Spleen (tissue), 11 donors: ENCODE measurements at regions not wholly inside any gene's neighbourhood (a gene's known extent, or its start where the extent isn't known, plus 50 kb on each side); places are given as distances from the start of the nearest gene placed in this dataset.

Experiments
- DNase-seq: peaks from one replicate; pipeline ENCODE4 v3.0.0-alpha.2; 2020
- H3K27ac ChIP-seq, 8 donors: fragments of 200-600 bp; sonication (generic) in 7 of 8; 1 replicate in 4 of 8; 2 replicates in 4 of 8; pipeline versions ENCODE4 v1.5.0 to v1.8.0; 2016 to 2021; ENCODE audit warnings: inconsistent platforms in 4 of 8, mild to moderate bottlenecking in 4 of 8, moderate library complexity in 1 of 8
- H3K27me3 ChIP-seq, 7 donors: fragments of 200-600 bp; sonication (generic) in 6 of 7; replicated peaks in 1 of 7; 1 replicate in 4 of 7; 2 replicates in 3 of 7; pipeline versions ENCODE4 v1.5.0 to v1.8.0; 2016 to 2021; ENCODE audit warnings: inconsistent platforms in 3 of 7, mild to moderate bottlenecking in 1 of 7
- H3K36me3 ChIP-seq, 6 donors: fragments of 200-600 bp; sonication (generic) in 5 of 6; 1 replicate in 4 of 6; 2 replicates in 2 of 6; pipeline versions ENCODE4 v1.5.0 to v1.8.0; 2016 to 2021; ENCODE audit warnings: inconsistent platforms in 2 of 6
- H3K4me1 ChIP-seq, 6 donors: fragments of 200-600 bp; sonication (generic) in 5 of 6; 1 replicate in 3 of 6; 2 replicates in 3 of 6; pipeline versions ENCODE4 v1.5.0 to v1.8.0; 2016 to 2021; ENCODE audit warnings: inconsistent platforms in 3 of 6
- H3K4me3 ChIP-seq, 8 donors: fragments of 200-600 bp; sonication (generic) in 7 of 8; 1 replicate in 4 of 8; 2 replicates in 4 of 8; pipeline versions ENCODE4 v1.5.0 to v1.8.0; 2016 to 2021; ENCODE audit warnings: inconsistent platforms in 4 of 8, mild to moderate bottlenecking in 4 of 8, moderate library complexity in 2 of 8
- H3K9me3 ChIP-seq, 8 donors: fragments of 200-600 bp; sonication (generic) in 7 of 8; 1 replicate in 4 of 8; 2 replicates in 4 of 8; pipeline versions ENCODE4 v1.5.0 to v1.8.0; 2016 to 2021; ENCODE audit warnings: inconsistent platforms in 4 of 8
- POLR2A ChIP-seq, 3 donors: fragments of 450-650 bp; IDR thresholded peaks; one replicate each; pipeline ENCODE4 v1.5.1; 2017; ENCODE audit warnings: antibody characterized with exemption in 3 of 3, mild to moderate bottlenecking in 1 of 3
- POLR2AphosphoS5 ChIP-seq, 3 donors: sonication (generic); formaldehyde crosslinking; IDR thresholded peaks; one replicate each; pipeline ENCODE4 v1.5.1; 2017; ENCODE audit warnings: antibody characterized with exemption in 3 of 3
- WGBS, 5 donors: extraction: QIAGEN DNeasy Blood & Tissue Kit in 3 of 5; methylation state at CpG; one replicate each; pipeline versions ENCODE4 v1.1.5 to v1.1.7; 2013 to 2018; 5-methylcytosine and 5-hydroxymethylcytosine counted together
- intact Hi-C: fragments of 100-400 bp; cut with DNase I; formaldehyde crosslinking; loops from one replicate; pipeline ENCODE4 v1.15.0; 2023; ENCODE audit warnings: low total_unique reads
- TF ChIP-seq, protein P1 (sequence below), 11 experiments: fragments of 200-600 bp in 7 of 11; fragments of 450-650 bp in 4 of 11; sonication (generic) in 4 of 11; IDR thresholded peaks in 8 of 11; conservative IDR thresholded peaks in 3 of 11; 1 replicate in 7 of 11; 2 replicates in 4 of 11; pipeline versions ENCODE4 v1.4.0 to v1.8.0; 2016 to 2021; ENCODE audit warnings: antibody characterized with exemption in 11 of 11, inconsistent platforms in 4 of 11, mild to moderate bottlenecking in 1 of 11
- donor health status: healthy with polysubstance abuse.
- donor health status: DM: no; HTN: no; CAD: no; lungs with moderate emphysema.
- donor health status: DM: no; HTN: no; CAD: no.
- donor health status: Bipolar disorder and iron deficiency.
- donor health status: healthy.
- donor health status: DM: no; HTN: no; CAD: no.
- donor health status: DM: yes; HTN: yes; CAD: no.

DNA sequence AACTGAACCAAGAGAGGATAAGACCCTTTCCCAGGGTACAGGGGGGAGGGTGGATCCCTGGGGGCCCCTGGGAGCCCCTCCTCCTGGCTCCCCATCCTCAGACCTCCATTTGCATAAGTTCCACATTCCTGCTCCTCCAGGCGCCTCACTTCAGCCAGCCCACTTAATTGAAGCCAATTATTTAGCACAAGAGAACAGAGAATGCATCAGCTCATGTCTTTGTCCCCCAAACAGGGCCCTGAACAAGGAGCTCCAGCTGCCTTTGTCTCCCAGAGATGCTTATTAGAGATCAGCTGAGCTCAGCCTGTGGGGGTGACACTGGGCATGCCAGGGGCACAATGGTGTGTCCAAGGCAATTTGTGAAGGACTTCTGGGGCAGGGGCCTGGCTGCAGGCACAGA lies 89.9 kb upstream of the PRDM11 start:
- intact Hi-C loops, result no loop called here
- H3K4me1 ChIP-seq, result peaks cover 0 to 20% (median 3%) of the 10 kb centered on the region in 6 donors
- no peak for DNase-seq
- TF ChIP-seq POLR2A (IDR thresholded peaks at IDR 0.05) (no peak), POLR2AphosphoS5 (IDR thresholded peaks at IDR 0.05) (no peak)
- TF ChIP-seq, protein P1, sequence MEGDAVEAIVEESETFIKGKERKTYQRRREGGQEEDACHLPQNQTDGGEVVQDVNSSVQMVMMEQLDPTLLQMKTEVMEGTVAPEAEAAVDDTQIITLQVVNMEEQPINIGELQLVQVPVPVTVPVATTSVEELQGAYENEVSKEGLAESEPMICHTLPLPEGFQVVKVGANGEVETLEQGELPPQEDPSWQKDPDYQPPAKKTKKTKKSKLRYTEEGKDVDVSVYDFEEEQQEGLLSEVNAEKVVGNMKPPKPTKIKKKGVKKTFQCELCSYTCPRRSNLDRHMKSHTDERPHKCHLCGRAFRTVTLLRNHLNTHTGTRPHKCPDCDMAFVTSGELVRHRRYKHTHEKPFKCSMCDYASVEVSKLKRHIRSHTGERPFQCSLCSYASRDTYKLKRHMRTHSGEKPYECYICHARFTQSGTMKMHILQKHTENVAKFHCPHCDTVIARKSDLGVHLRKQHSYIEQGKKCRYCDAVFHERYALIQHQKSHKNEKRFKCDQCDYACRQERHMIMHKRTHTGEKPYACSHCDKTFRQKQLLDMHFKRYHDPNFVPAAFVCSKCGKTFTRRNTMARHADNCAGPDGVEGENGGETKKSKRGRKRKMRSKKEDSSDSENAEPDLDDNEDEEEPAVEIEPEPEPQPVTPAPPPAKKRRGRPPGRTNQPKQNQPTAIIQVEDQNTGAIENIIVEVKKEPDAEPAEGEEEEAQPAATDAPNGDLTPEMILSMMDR (IDR thresholded peaks at IDR 0.05 in 8 of 11, conservative IDR thresholded peaks at IDR 0.05 in 3 of 11), result no peak
- WGBS, 5 donors, result 79 to 100% (median 86%) methylated on average over 1 of the region's 1 CpG
- H3K4me3 ChIP-seq, result no peak overlapping the region
- H3K27me3 ChIP-seq, result no peaks in the 10 kb centered on the region
- no peaks in the 10 kb centered on the region for H3K9me3 ChIP-seq
- H3K36me3 ChIP-seq, result no peaks in the 10 kb centered on the region
- H3K27ac ChIP-seq, result no peak overlapping the region

DNA sequence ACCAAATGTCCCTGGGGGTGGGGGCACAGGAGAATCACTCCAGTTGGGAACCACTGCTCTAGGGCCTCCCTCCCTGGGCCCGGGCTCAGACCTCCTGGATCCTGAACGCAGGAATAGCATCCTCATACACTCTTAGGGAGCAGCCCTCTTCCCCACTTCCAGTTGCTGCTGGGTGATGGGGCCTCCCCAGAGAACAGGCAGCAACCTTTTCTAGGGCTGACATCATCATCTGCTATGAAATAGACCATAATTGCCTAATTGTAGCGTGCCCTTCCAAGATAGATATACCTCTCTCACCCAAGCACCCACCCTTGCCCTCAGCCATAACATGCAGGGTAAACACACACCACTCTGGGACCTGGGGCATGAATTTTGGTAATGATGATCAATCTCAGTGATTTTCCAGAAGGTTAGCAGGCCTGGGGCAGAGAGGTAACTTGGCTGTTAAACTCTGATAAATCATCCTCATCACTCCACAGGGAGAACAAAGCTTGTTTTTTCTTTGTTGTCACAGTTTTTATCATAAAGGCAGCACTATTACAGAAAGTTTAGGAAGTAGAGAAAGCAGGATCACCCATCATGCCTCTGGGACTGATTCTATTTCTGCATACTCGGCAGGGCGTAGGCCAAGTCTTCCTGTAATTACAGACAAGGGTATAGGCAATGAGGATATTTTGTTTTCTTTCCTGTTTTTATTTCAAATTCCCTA lies 88.3 kb upstream of the PRDM11 start:
- no peak overlapping the region for H3K4me3 ChIP-seq
- H3K36me3 ChIP-seq, result no peaks in the 10 kb centered on the region
- peak overlapping the region in 3 of 8 donors; percentile 40 to 50 (median 42) for H3K27ac ChIP-seq
- H3K27me3 ChIP-seq, result no peaks in the 10 kb centered on the region
- TF ChIP-seq, protein P1 (IDR thresholded peaks at IDR 0.05 in 8 of 11, conservative IDR thresholded peaks at IDR 0.05 in 3 of 11), result no peak
- TF ChIP-seq POLR2A (IDR thresholded peaks at IDR 0.05) (no peak), POLR2AphosphoS5 (IDR thresholded peaks at IDR 0.05) (no peak)
- peaks cover 0 to 20% (median 3%) of the 10 kb centered on the region in 6 donors for H3K4me1 ChIP-seq
- intact Hi-C loops, result no loop called here
- DNase-seq, result no peak
- WGBS, 5 donors, result 73 to 83% (median 76%) methylated on average over 5 of the region's 5 CpGs
- H3K9me3 ChIP-seq, result peaks cover 0 to 3% (median under 1%) of the 10 kb centered on the region in 8 donors

DNA sequence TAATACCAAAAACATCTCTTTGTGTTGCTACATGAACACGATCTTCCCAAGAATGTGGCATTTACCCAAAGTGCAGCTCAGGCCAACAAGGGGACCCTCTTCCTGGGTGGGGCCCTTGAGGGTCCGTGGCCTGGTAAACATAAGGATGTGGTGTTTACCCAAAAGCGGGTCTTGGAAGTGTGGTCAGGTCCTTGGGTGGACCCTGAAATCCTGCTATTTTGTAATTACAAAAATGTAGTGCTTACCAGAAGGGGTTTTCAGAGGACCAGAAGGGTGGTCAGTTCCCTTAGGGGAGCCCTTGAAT lies 87.8 kb upstream of the PRDM11 start:
- Histone ChIP-seq H3K36me3 (no peaks in the 10 kb centered on the region), H3K27me3 (no peaks in the 10 kb centered on the region), H3K4me3 (no peak overlapping the region), H3K27ac (peak overlapping the region in 3 of 8 donors; percentile 36 to 50 (median 40)), H3K9me3 (peaks cover 0 to 8% (median 5%) of the 10 kb centered on the region in 8 donors), H3K4me1 (peaks cover 0 to 20% (median 3%) of the 10 kb centered on the region in 6 donors)
- TF ChIP-seq POLR2A (IDR thresholded peaks at IDR 0.05) (no peak), POLR2AphosphoS5 (IDR thresholded peaks at IDR 0.05) (no peak)
- TF ChIP-seq, protein P1 (IDR thresholded peaks at IDR 0.05 in 8 of 11, conservative IDR thresholded peaks at IDR 0.05 in 3 of 11), result no peak
- DNase-seq, result no peak
- intact Hi-C loops, result no loop called here
- WGBS, 5 donors, result 53 to 79% (median 68%) methylated on average over 3 of the region's 3 CpGs

DNA sequence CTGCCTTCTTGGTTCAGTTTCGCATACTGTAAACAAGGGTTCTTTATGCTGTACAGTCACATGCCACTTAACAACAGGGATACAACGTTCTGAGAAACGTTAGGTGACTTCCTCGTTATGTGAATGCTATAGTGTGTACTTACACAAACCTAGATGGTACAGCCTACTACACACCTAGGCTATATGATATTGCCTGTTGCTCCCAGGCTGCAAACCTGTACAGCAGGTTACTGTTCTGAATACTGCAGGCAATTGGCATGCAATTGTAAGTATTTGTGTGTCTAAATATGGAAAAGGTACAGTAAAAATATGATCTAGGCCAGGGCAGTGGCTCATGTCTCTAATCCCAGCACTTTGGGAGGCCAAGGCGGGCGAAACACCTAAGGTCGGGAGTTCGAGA lies 85.7 kb upstream of the PRDM11 start:
- no peak for DNase-seq
- Histone ChIP-seq H3K36me3 (no peaks in the 10 kb centered on the region), H3K4me1 (peaks cover 0 to 15% (median 3%) of the 10 kb centered on the region in 6 donors), H3K27ac (no peak overlapping the region), H3K4me3 (no peak overlapping the region), H3K9me3 (peaks cover 0 to 17% (median 13%) of the 10 kb centered on the region in 8 donors), H3K27me3 (no peaks in the 10 kb centered on the region)
- TF ChIP-seq POLR2AphosphoS5 (IDR thresholded peaks at IDR 0.05), result no peak
- TF ChIP-seq POLR2A (IDR thresholded peaks at IDR 0.05), result no peak
- TF ChIP-seq, protein P1 (IDR thresholded peaks at IDR 0.05 in 8 of 11, conservative IDR thresholded peaks at IDR 0.05 in 3 of 11), result no peak
- WGBS, 5 donors, result 81 to 85% (median 83%) methylated on average over 8 of the region's 8 CpGs
- intact Hi-C loops, result no loop called here
